Upper lobe of left lung (tissue), 6 donors: ENCODE measurements at regions not wholly inside any gene's neighbourhood (a gene's known extent, or its start where the extent isn't known, plus 50 kb on each side); places are given as distances from the start of the nearest gene placed in this dataset.
"Not testable (repeated sequence)": the region's sequence is repeated elsewhere in the genome, so short reads cannot be mapped to it uniquely, and the experiment has no call there.

Experiments
- ATAC-seq, 2 donors: fragments of 200-7000 bp; cut with Tn5 transposase; one replicate each; pipeline ENCODE4 v1.9.1; 2022; ENCODE audit warnings: mild to moderate bottlenecking in 2 of 2, moderate library complexity in 2 of 2; ENCODE audit not compliant: low FRiP score in 2 of 2
- DNase-seq, 2 donors: peaks; one replicate each; pipeline ENCODE4 v3.0.0-alpha.2; 2019 to 2020
- H3K27ac ChIP-seq, 4 donors: fragments of 200-600 bp; sonication (generic); one replicate each; pipeline ENCODE4 v1.5.1; 2016 to 2019
- H3K27me3 ChIP-seq, 4 donors: fragments of 200-600 bp; sonication (generic); one replicate each; pipeline ENCODE4 v1.5.1; 2017 to 2019
- H3K36me3 ChIP-seq, 4 donors: fragments of 200-600 bp; sonication (generic); one replicate each; pipeline ENCODE4 v1.5.1; 2016 to 2019
- H3K4me1 ChIP-seq, 4 donors: fragments of 200-600 bp; sonication (generic); one replicate each; pipeline ENCODE4 v1.5.1; 2018 to 2019
- H3K4me3 ChIP-seq, 4 donors: fragments of 200-600 bp; sonication (generic); one replicate each; pipeline ENCODE4 v1.5.1; 2017 to 2019; ENCODE audit warnings: mild to moderate bottlenecking in 2 of 4, moderate library complexity in 1 of 4
- H3K9me3 ChIP-seq, 4 donors: fragments of 200-600 bp; sonication (generic); one replicate each; pipeline ENCODE4 v1.5.1; 2018 to 2019
- CTCF ChIP-seq, 6 experiments: fragments of 450-650 bp in 4 of 6; fragments of 200-600 bp in 2 of 6; sonication (generic) in 2 of 6; IDR thresholded peaks; one replicate each; pipeline ENCODE4 v1.5.1; 2016 to 2019; ENCODE audit warnings: antibody characterized with exemption in 6 of 6
- EP300 ChIP-seq, 4 donors: sonication (generic); formaldehyde crosslinking; IDR thresholded peaks; one replicate each; pipeline ENCODE4 v1.5.1; 2017; ENCODE audit warnings: antibody characterized with exemption in 4 of 4, control low read depth in 2 of 4
- POLR2A ChIP-seq, 4 donors: fragments of 450-650 bp; IDR thresholded peaks; one replicate each; pipeline ENCODE4 v1.5.1; 2016 to 2017; ENCODE audit warnings: antibody characterized with exemption in 4 of 4, mild to moderate bottlenecking in 2 of 4
- POLR2AphosphoS5 ChIP-seq, 2 donors: sonication (generic); formaldehyde crosslinking; IDR thresholded peaks; one replicate each; pipeline ENCODE4 v1.5.1; 2017; ENCODE audit warnings: antibody characterized with exemption in 2 of 2
- WGBS, 2 donors: methylation state at CpG; one replicate each; pipeline ENCODE4 v1.1.5; 2017 to 2018; 5-methylcytosine and 5-hydroxymethylcytosine counted together
- donor health status: DM: no; HTN: no; CAD: no; lungs with moderate emphysema.
- donor health status: DM: no; HTN: yes; CAD: no; lungs with severe emphysema.

GRCh38 chr4:107419052-107419451 is 301.0 kb downstream of the PAPSS1 start:
- Histone ChIP-seq H3K4me1 (no peaks in the 10 kb centered on the region), H3K4me3 (no peak overlapping the region), H3K27ac (no peak overlapping the region), H3K36me3 (no peaks in the 10 kb centered on the region), H3K27me3 (no peaks in the 10 kb centered on the region), H3K9me3 (no peaks in the 10 kb centered on the region)
- no peak for TF ChIP-seq POLR2A (IDR thresholded peaks at IDR 0.05)
- no peak for TF ChIP-seq CTCF (IDR thresholded peaks at IDR 0.05)
- no peak for TF ChIP-seq EP300 (IDR thresholded peaks at IDR 0.05)
- no peak for TF ChIP-seq POLR2AphosphoS5 (IDR thresholded peaks at IDR 0.05)
- no peak for ATAC-seq
- DNase-seq, result no peak
- WGBS, 2 donors, result 45 to 74% methylated on average over 2 of the region's 2 CpGs

GRCh38 chr4:107415490-107415889 is 304.5 kb downstream of the PAPSS1 start:
- H3K36me3 ChIP-seq, DNase-seq, H3K9me3 ChIP-seq, H3K27ac ChIP-seq, H3K4me1 ChIP-seq, H3K4me3 ChIP-seq, H3K27me3 ChIP-seq, ATAC-seq: not testable (repeated sequence)
- WGBS, 2 donors, result 94 to 96% methylated on average over 5 of the region's 5 CpGs

GRCh38 chr4:107409872-107410271 is 310.2 kb downstream of the PAPSS1 start:
- not testable (repeated sequence) for ATAC-seq, H3K27me3 ChIP-seq, H3K9me3 ChIP-seq, H3K4me3 ChIP-seq, H3K4me1 ChIP-seq, H3K27ac ChIP-seq, H3K36me3 ChIP-seq, DNase-seq
- 84 to 91% methylated on average over 7 of the region's 7 CpGs for WGBS, 2 donors

GRCh38 chr4:107408968-107409367 is 311.1 kb downstream of the PAPSS1 start:
- Histone ChIP-seq H3K27ac (no peak overlapping the region), H3K27me3 (no peaks in the 10 kb centered on the region), H3K9me3 (no peaks in the 10 kb centered on the region), H3K4me1 (no peaks in the 10 kb centered on the region), H3K4me3 (no peak overlapping the region), H3K36me3 (no peaks in the 10 kb centered on the region)
- 47 to 66% methylated on average over 2 of the region's 2 CpGs for WGBS, 2 donors
- no peak for TF ChIP-seq EP300 (IDR thresholded peaks at IDR 0.05)
- no peak for TF ChIP-seq CTCF (IDR thresholded peaks at IDR 0.05)
- TF ChIP-seq POLR2A (IDR thresholded peaks at IDR 0.05), result no peak
- TF ChIP-seq POLR2AphosphoS5 (IDR thresholded peaks at IDR 0.05), result no peak
- DNase-seq (no peak), ATAC-seq (no peak)

- DNase-seq (no peak), ATAC-seq (no peak)
- H3K9me3 ChIP-seq, result no peaks in the 10 kb centered on the region
- H3K36me3 ChIP-seq, result no peaks in the 10 kb centered on the region
- no peak overlapping the region for H3K4me3 ChIP-seq
- TF ChIP-seq POLR2AphosphoS5 (IDR thresholded peaks at IDR 0.05), result no peak
- no peak for TF ChIP-seq EP300 (IDR thresholded peaks at IDR 0.05)
- no peaks in the 10 kb centered on the region for H3K4me1 ChIP-seq
- H3K27ac ChIP-seq, result no peak overlapping the region
- WGBS, 2 donors, result 75 to 77% methylated on average over 6 of the region's 6 CpGs
- H3K27me3 ChIP-seq, result no peaks in the 10 kb centered on the region
Measured at GRCh38 chr4:107404591-107405300, 315.3 kb downstream of the PAPSS1 start.

GRCh38 chr4:107402291-107402690 is 317.7 kb downstream of the PAPSS1 start:
- no peak overlapping the region for H3K4me3 ChIP-seq
- H3K9me3 ChIP-seq, result peaks cover 0 to under 1% (median 0%) of the 10 kb centered on the region in 4 donors
- no peaks in the 10 kb centered on the region for H3K4me1 ChIP-seq
- H3K36me3 ChIP-seq, result no peaks in the 10 kb centered on the region
- H3K27ac ChIP-seq, result no peak overlapping the region
- WGBS, 2 donors, result 68 to 72% methylated on average over 4 of the region's 4 CpGs
- no peak for ATAC-seq
- TF ChIP-seq CTCF (IDR thresholded peaks at IDR 0.05) (no peak), POLR2AphosphoS5 (IDR thresholded peaks at IDR 0.05) (no peak), POLR2A (IDR thresholded peaks at IDR 0.05) (no peak), EP300 (IDR thresholded peaks at IDR 0.05) (no peak)
- H3K27me3 ChIP-seq, result no peaks in the 10 kb centered on the region
- no peak for DNase-seq
